ENCODE measurements at regions not wholly inside any gene's neighbourhood (a gene's known extent, or its start where the extent isn't known, plus 50 kb on each side); places are given as distances from the start of the nearest gene placed in this dataset.
A peak's percentile ranks its signal among the peaks of the same experiment; 100 is the strongest.

GRCh38 chr13:79680485-79680884 is 199.5 kb downstream of the NDFIP2 start:
- no peak for DNase-seq (ENCODE audit: extremely low read depth, insufficient read length)
- Histone ChIP-seq H3K4me3 (replicated peaks; ENCODE audit: low read depth, low read length) (no peak overlapping the region), H3K27me3 (replicated peaks; ENCODE audit: control insufficient read depth, insufficient read depth, low read length) (no peaks in the 10 kb centered on the region), H3K36me3 (ENCODE audit: control insufficient read depth, insufficient read depth, low read length) (no peaks in the 10 kb centered on the region)
- TF ChIP-seq, protein P1, sequence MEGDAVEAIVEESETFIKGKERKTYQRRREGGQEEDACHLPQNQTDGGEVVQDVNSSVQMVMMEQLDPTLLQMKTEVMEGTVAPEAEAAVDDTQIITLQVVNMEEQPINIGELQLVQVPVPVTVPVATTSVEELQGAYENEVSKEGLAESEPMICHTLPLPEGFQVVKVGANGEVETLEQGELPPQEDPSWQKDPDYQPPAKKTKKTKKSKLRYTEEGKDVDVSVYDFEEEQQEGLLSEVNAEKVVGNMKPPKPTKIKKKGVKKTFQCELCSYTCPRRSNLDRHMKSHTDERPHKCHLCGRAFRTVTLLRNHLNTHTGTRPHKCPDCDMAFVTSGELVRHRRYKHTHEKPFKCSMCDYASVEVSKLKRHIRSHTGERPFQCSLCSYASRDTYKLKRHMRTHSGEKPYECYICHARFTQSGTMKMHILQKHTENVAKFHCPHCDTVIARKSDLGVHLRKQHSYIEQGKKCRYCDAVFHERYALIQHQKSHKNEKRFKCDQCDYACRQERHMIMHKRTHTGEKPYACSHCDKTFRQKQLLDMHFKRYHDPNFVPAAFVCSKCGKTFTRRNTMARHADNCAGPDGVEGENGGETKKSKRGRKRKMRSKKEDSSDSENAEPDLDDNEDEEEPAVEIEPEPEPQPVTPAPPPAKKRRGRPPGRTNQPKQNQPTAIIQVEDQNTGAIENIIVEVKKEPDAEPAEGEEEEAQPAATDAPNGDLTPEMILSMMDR (IDR thresholded peaks at IDR 0.05; ENCODE audit: insufficient read depth, low read length, poor library complexity, severe bottlenecking): no peak

DNA sequence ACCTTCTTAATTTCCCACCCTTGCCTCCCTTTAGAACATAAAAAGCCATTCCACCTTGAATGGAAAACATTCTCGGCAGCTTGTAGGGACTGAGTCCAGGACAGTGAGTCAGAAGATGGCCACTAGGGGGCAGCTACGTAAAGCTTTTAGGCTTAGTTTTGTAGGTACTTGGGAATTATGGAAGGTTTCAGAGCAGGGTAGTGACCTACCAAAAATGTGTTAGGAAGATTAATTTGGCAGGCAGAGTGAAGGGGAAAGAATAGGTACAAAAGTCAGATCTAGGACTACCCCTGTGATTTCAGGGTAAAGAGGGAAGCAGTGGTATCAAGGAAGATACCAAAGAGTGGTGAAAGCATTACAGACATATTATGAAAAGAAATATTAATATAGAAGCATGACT is 198.4 kb downstream of the NDFIP2 start:
- no peak for DNase-seq (ENCODE audit: extremely low read depth, insufficient read length)
- Histone ChIP-seq H3K36me3 (ENCODE audit: control insufficient read depth, insufficient read depth, low read length) (no peaks in the 10 kb centered on the region), H3K4me3 (replicated peaks; ENCODE audit: low read depth, low read length) (no peak overlapping the region), H3K27me3 (replicated peaks; ENCODE audit: control insufficient read depth, insufficient read depth, low read length) (no peaks in the 10 kb centered on the region)
- TF ChIP-seq, protein P1 (IDR thresholded peaks at IDR 0.05; ENCODE audit: insufficient read depth, low read length, poor library complexity, severe bottlenecking): peak; percentile 82

- H3K27me3 ChIP-seq (replicated peaks; ENCODE audit: control insufficient read depth, insufficient read depth, low read length): no peaks in the 10 kb centered on the region
- TF ChIP-seq, protein P1 (IDR thresholded peaks at IDR 0.05; ENCODE audit: insufficient read depth, low read length, poor library complexity, severe bottlenecking): no peak
- H3K36me3 ChIP-seq (ENCODE audit: control insufficient read depth, insufficient read depth, low read length): no peaks in the 10 kb centered on the region
- no peak overlapping the region for H3K4me3 ChIP-seq (replicated peaks; ENCODE audit: low read depth, low read length)
- DNase-seq (ENCODE audit: extremely low read depth, insufficient read length): no peak
Observed at GRCh38 chr13:79678100-79678499, 197.1 kb downstream of the NDFIP2 start.

GRCh38 chr13:79675931-79676660 is 195.1 kb downstream of the NDFIP2 start:
- no peaks in the 10 kb centered on the region for H3K27me3 ChIP-seq (replicated peaks; ENCODE audit: control insufficient read depth, insufficient read depth, low read length)
- no peak for DNase-seq (ENCODE audit: extremely low read depth, insufficient read length)
- TF ChIP-seq, protein P1 (IDR thresholded peaks at IDR 0.05; ENCODE audit: insufficient read depth, low read length, poor library complexity, severe bottlenecking): no peak

GRCh38 chr13:79674765-79675515 is 194.0 kb downstream of the NDFIP2 start:
- no peak for DNase-seq (ENCODE audit: extremely low read depth, insufficient read length)
- Histone ChIP-seq H3K4me3 (replicated peaks; ENCODE audit: low read depth, low read length) (no peak overlapping the region), H3K27me3 (replicated peaks; ENCODE audit: control insufficient read depth, insufficient read depth, low read length) (no peaks in the 10 kb centered on the region), H3K36me3 (ENCODE audit: control insufficient read depth, insufficient read depth, low read length) (no peaks in the 10 kb centered on the region)
- TF ChIP-seq, protein P1 (IDR thresholded peaks at IDR 0.05; ENCODE audit: insufficient read depth, low read length, poor library complexity, severe bottlenecking): no peak

More at GRCh38 chr13:79675931-79676660, 195.1 kb downstream of the NDFIP2 start:
- H3K4me3 ChIP-seq (replicated peaks; ENCODE audit: low read depth, low read length): no peak overlapping the region
- H3K36me3 ChIP-seq (ENCODE audit: control insufficient read depth, insufficient read depth, low read length): no peaks in the 10 kb centered on the region
